ENCODE measurements at regions not wholly inside any gene's neighbourhood (a gene's known extent, or its start where the extent isn't known, plus 50 kb on each side); places are given as distances from the start of the nearest gene placed in this dataset.

- DNase-seq = peak; percentile 62
Observed at GRCh38 chr11:76721755-76722677, 51.5 kb upstream of the LRRC32 start.

- no peak for DNase-seq
Observed at GRCh38 chr11:76723142-76723541, 52.6 kb upstream of the LRRC32 start.

GRCh38 chr11:76723548-76723947, 53.0 kb upstream of the LRRC32 start:
- no peak for DNase-seq

GRCh38 chr11:76724171-76724768, 53.7 kb upstream of the LRRC32 start:
- no peak for DNase-seq

- DNase-seq = no peak
Observed at GRCh38 chr11:76728227-76728626, 54.9 kb upstream of the TSKU start.

GRCh38 chr11:76728778-76729177, 54.4 kb upstream of the TSKU start:
- DNase-seq = no peak

- DNase-seq = no peak
Observed at GRCh38 chr11:76729214-76729613, 53.9 kb upstream of the TSKU start.

GRCh38 chr11:76730887-76731565, 52.1 kb upstream of the TSKU start:
- no peak for DNase-seq

- no peak for DNase-seq
Observed at GRCh38 chr11:76732643-76733042, 50.5 kb upstream of the TSKU start.

Measured in HCEC 1CT (cell line).